Thoracic aorta (tissue), 2 donors: ENCODE measurements at regions not wholly inside any gene's neighbourhood (a gene's known extent, or its start where the extent isn't known, plus 50 kb on each side); places are given as distances from the start of the nearest gene placed in this dataset.

Source experiments
- ATAC-seq: fragments of 150-250 bp; one replicate; pipeline ENCODE4 v1.8.0; 2017; ENCODE audit warnings: low read depth; ENCODE audit not compliant: insufficient number of reproducible peaks, low FRiP score
- DNase-seq: peaks from one replicate; pipeline ENCODE4 v3.0.0-alpha.2; 2020; ENCODE audit warnings: low spot score
- H3K27ac ChIP-seq, 2 donors: fragments of 200-600 bp; sonication (generic); 1 replicate in 1 of 2; 2 replicates in 1 of 2; pipeline ENCODE4 v1.5.1; 2016; ENCODE audit warnings: mild to moderate bottlenecking in 2 of 2, moderate library complexity in 2 of 2
- H3K27me3 ChIP-seq: fragments of 200-600 bp; sonication (generic); replicated peaks from 2 replicates; pipeline ENCODE4 v1.6.0; 2016; ENCODE audit warnings: mild to moderate bottlenecking; ENCODE audit not compliant: insufficient read depth
- H3K36me3 ChIP-seq: fragments of 200-600 bp; sonication (generic); one replicate; pipeline ENCODE4 v1.5.1; 2016
- H3K4me1 ChIP-seq, 2 donors: fragments of 200-600 bp; sonication (generic); 1 replicate in 1 of 2; 2 replicates in 1 of 2; pipeline versions ENCODE4 v1.5.1 to v1.6.0; 2016; ENCODE audit warnings: low read depth in 2 of 2, mild to moderate bottlenecking in 1 of 2; ENCODE audit not compliant: control insufficient read depth in 1 of 2
- H3K4me3 ChIP-seq: fragments of 200-600 bp; sonication (generic); 2 replicates; pipeline ENCODE4 v1.5.1; 2016; ENCODE audit warnings: mild to moderate bottlenecking
- H3K9me3 ChIP-seq: fragments of 200-600 bp; sonication (generic); 2 replicates; pipeline ENCODE4 v1.5.1; 2016
- CTCF ChIP-seq: fragments of 200-600 bp; sonication (generic); IDR thresholded peaks from one replicate; pipeline ENCODE4 v1.5.1; 2019; ENCODE audit warnings: antibody characterized with exemption

DNA sequence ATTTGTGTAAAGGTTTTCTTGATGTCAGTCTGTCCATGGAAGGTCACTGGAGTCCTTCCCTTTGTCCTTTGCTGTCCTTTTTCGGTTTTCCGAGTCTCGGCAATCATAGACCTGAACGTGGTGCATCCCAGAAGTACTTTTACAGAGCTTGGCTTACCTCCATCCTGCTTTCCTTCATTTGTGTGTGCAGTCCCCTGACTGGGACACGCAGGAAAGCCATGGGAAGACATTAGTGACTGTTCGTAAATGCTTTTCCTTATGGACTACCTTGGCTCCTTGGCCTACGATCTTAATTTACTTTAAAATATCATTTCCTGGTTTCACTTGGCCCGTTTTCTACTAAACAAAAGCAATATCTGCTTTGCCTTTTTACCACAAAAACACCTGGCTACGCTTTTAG is 328.4 kb upstream of the RARB start:
- H3K4me1 ChIP-seq: no peaks in the 10 kb centered on the region
- no peaks in the 10 kb centered on the region for H3K9me3 ChIP-seq
- H3K27ac ChIP-seq: no peak overlapping the region
- ATAC-seq (no peak), DNase-seq (no peak)
- H3K4me3 ChIP-seq: no peak overlapping the region
- no peak for TF ChIP-seq CTCF
- H3K27me3 ChIP-seq: no peaks in the 10 kb centered on the region
- no peaks in the 10 kb centered on the region for H3K36me3 ChIP-seq

DNA sequence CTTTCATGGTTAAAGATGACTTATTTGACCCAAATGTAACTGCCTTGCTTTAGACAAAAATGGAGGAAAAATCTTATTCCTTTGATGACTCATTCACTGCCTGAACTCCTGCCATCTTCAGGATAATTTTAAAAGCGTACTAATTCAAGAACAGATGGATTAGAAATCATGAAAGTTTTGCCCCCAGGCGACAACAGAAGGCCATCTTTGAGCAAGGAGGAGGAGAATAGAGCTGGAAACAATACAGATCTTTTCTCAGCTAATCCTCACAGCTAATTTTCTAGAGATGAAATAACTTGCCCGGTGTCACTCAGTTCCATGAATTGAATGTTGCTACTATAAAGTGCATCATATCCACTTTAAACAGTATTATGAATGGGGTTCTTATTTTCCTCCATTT is 324.7 kb upstream of the RARB start:
- no peaks in the 10 kb centered on the region for H3K36me3 ChIP-seq
- H3K9me3 ChIP-seq: no peaks in the 10 kb centered on the region
- ATAC-seq (no peak), DNase-seq (no peak)
- no peak overlapping the region for H3K4me3 ChIP-seq
- H3K4me1 ChIP-seq: no peaks in the 10 kb centered on the region
- H3K27me3 ChIP-seq: no peaks in the 10 kb centered on the region
- no peak overlapping the region for H3K27ac ChIP-seq
- TF ChIP-seq CTCF: no peak

GRCh38 chr3:25107918-25108617 is 320.0 kb upstream of the RARB start:
- no peak for TF ChIP-seq CTCF
- Histone ChIP-seq H3K27ac (no peak overlapping the region), H3K9me3 (no peaks in the 10 kb centered on the region), H3K4me3 (no peak overlapping the region), H3K4me1 (no peaks in the 10 kb centered on the region), H3K27me3 (no peaks in the 10 kb centered on the region), H3K36me3 (no peaks in the 10 kb centered on the region)
- ATAC-seq (no peak), DNase-seq (no peak)

DNA sequence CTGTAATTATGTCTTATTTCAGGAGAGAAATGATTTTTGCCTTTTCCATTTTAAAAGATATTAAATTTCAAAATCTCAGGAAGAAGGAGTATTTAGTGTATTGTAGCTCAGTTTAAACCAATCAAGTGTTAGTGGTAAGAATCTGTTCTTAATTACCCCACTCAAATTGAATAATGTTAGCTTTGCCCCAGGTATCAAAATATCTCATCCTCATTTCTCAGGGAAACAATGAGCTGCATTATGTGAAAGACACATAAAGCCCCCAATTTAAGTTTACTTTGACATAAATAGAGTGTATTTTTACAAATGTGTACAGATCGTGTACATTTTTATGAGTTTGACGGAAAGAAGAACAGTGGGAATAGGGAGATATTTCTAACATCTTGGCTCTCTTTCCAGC is 317.4 kb upstream of the RARB start:
- H3K4me1 ChIP-seq: no peaks in the 10 kb centered on the region
- ATAC-seq (no peak), DNase-seq (no peak)
- no peaks in the 10 kb centered on the region for H3K36me3 ChIP-seq
- no peak overlapping the region for H3K27ac ChIP-seq
- TF ChIP-seq CTCF: no peak
- H3K4me3 ChIP-seq: no peak overlapping the region
- no peaks in the 10 kb centered on the region for H3K9me3 ChIP-seq
- no peaks in the 10 kb centered on the region for H3K27me3 ChIP-seq

- Histone ChIP-seq H3K27ac (no peak overlapping the region), H3K4me3 (no peak overlapping the region), H3K9me3 (no peaks in the 10 kb centered on the region), H3K4me1 (no peaks in the 10 kb centered on the region), H3K36me3 (no peaks in the 10 kb centered on the region), H3K27me3 (no peaks in the 10 kb centered on the region)
- TF ChIP-seq CTCF: no peak
- no peak for DNase-seq
- ATAC-seq: no peak
Observed at GRCh38 chr3:25113891-25114290, 314.2 kb upstream of the RARB start.
